Right hindlimb (tissue), 1 donor: ENCODE measurements at regions not wholly inside any gene's neighbourhood (a gene's known extent, or its start where the extent isn't known, plus 50 kb on each side); places are given as distances from the start of the nearest gene placed in this dataset.

Source experiments
- DNase-seq: peaks from one replicate; pipeline ENCODE4 v3.0.0-alpha.2; 2018

DNA sequence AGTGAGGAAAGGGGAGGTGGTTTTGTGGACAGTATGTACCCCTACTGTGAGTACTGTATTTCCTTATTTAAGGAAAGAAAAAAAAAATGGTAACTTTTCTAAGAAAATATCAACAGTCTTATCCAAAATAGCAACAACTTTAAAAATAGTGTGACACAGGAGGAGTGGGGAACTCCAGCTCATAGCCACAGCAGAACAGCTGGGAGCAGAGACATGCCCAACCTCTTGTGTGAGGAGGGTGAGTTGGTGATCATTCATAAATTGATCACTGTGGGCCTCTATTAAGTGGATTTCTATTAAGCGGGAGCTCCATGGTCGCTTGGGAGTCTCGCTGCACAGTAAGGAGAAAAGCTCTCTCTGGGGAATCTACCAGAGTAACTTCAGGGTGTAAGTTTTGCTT, 158.8 kb upstream of the DUSP10 start:
- DNase-seq = no peak

DNA sequence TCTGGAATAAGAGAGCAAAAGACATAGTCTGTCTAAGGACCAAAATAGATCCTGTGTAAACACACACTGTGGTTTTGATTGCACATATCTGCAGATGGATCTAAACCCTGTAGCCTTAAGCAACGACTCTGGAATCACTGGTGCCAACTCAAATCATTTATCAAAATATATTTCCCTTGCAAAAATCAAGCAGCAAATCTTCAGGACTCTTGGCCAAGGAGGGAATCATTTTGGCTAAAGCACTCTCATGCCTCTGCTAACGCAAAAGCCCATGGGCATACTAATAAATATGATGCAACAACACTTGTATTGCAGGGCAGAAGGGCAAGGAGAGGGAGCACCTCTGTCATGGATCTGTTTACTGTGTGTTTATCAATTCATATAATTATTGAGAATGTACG, 155.4 kb upstream of the DUSP10 start:
- no peak for DNase-seq

DNA sequence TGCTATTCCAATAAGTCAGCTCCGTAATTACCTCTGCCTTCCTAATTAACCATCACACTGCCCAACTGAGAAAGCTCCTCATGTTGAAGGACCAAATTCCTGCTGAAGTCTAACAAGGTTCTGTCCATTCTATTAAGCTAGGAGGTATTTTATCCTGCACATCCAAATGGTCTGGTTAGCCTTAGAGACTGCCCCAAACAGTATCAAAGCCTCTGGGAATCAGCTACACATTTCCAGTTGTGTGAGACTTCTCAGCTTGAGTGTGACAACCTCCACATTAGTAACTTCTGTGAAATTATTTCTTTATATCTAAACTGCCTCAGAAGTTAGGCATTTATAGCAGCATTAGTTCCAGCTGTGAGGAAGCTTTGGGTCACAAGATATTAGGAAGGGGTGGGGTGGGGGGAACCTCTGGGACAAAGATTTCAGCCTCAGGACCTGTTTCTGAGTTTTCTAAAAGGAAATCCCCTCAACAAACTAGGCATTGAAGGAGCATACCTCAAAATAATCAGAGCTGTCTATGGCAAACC, 150.5 kb upstream of the DUSP10 start:
- no peak for DNase-seq

DNA sequence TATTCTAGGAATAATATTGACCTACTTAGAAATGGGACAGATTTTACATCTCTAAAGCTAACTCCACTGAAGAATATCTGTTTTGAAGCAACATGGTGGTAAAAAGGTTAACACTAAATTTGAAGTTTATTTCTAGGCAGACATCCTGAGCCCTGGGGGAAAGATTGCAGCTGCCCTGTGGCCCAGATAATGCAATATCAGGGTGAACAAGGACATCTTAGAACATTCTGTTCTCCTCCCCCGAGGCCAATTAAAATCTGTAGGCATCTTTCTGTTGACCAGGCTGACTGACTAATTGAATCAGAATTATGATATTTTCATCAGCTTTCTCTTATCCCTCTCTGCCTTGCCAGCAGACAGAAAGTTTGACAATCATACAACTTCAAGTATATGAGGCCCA, 149.8 kb upstream of the DUSP10 start:
- DNase-seq = no peak

DNA sequence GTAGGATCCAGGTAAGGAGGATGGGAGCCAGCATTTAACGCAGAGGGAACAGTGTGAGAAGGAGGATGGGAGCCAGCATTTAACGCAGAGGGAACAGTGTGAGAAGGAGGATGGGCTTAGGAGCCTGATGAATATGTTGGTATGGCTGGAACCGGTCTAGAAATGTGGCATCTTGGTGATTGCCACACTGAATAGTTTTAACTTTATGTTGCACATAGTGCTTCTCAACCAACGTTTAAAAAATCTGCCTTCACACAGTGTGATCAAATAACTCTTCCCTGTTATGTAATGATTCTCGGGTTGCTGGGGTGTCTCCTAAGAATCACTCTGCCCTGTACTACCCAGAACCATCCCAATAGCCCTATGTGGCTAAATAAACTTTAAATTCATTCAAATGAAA, 146.9 kb upstream of the DUSP10 start:
- no peak for DNase-seq

DNA sequence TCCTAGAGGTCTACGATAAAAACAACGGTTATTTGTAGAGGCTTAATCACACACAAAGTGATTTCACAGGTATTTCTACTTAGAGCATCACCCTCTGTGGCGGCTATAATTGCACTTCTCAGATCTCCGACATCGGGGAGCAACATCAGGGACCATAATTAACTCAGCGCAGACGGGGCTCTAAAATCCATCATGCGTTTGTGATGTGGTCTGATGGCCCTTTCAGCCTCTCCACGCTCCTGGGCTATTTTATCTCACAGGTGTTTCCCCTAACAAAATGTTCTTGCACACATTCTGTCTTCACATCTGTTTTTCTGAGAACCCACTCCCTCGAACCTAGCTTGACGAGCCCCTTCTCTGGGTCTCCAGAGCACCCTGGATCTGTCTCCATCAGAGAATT, 146.3 kb upstream of the DUSP10 start:
- DNase-seq = no peak

DNA sequence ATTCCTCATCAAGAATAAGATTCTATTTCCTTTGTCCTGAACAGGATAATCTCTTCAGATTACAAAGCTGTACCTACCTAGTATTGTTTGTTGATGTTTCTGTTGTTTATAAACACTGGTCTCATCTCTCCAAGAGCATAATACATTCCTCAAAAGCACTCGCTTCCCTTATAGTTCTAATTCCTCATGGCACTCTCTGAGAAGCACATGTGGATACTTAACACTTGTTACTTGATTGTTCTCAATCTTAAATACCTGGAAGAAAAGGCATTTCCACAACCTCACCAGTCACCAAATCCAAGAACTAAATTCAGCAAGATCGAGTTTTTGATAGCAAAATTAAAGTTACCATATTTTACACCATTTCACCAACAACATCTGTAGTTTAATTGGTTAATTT, 145.9 kb upstream of the DUSP10 start:
- DNase-seq = no peak

DNA sequence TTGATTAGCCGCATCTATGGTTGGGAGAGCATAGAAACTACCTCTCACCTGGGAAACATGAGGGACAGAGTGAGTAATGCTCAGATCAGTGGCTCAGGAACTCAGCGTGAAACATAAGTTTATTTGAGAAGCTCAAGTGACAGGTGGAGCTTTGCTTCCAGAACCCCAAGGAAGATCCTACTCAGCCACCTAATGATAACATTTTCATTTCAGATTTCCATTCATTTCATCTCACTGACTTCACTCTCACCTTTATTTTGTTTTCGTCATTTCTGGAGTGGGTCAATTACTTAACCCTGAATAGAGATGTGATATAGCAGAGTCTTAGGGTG, 145.5 kb upstream of the DUSP10 start:
- DNase-seq = no peak

DNA sequence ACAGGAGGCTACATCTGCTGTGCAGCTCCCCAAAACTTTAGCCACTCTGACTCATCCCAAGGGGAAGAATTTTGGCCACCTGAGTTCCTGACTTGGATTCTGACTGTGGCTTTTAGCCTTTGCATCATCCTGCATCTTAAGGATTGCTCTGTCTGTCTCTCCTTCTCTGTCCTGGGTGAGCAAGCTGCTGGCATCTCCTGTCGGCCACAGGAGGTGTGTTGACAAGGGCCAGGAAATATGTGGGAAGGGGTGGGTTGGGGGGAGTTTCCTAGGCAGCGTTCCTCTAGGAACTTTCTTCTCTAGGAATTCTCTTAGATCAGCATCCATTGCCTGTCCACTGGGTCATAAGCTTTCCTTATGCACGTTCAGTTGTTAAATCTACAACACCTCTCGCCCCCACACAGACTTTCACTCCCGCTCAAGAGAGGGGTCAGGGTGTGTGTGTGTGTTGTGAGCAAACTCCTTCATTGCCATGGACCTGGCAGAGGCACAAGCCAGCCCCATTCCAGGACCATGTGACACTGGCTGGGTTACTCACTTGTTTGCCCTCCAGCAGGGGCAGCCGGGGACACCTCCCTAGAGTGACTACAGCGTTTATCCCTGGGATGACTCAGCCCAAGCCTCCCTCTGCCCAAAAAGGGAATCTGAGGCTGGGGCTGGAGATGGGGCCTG, 145.0 kb upstream of the DUSP10 start:
- no peak for DNase-seq

DNA sequence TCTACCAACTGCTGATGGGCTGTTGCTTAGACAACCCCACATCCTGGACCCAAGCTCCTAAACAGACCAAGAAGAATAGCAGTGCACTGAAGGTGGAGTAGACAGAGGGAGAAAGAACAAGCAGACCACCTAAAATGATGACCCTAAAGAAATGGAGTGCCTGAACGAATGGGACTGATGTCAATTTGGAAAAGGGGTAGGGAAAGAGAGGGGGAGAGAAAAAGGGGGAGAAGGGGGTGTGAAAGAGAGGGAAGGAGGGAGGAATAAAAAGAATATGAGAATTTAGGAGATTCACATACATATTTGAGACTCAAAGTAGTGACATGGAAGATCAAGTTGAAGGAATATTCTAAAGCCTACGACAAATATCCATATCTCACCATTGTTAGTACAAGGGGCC, 144.4 kb upstream of the DUSP10 start:
- DNase-seq = no peak

DNA sequence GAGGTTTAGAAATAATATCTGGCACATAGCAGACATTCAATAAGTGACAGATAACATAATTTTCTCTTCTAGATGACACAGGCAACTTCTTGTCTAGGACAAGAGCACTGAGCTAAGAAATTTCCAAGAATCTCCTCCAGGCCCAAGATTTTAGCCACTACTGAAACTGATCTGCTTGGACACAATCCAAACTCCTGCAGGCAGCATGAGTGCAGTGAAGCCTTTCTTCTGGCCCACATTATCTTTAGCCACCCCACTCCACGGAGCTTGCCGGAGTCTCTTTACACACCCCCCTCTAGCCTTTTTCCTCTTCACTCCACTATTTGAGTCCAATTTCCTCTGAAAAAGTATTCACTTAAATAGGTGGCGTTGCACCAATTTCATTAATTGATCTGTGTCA, 142.9 kb upstream of the DUSP10 start:
- no peak for DNase-seq

DNA sequence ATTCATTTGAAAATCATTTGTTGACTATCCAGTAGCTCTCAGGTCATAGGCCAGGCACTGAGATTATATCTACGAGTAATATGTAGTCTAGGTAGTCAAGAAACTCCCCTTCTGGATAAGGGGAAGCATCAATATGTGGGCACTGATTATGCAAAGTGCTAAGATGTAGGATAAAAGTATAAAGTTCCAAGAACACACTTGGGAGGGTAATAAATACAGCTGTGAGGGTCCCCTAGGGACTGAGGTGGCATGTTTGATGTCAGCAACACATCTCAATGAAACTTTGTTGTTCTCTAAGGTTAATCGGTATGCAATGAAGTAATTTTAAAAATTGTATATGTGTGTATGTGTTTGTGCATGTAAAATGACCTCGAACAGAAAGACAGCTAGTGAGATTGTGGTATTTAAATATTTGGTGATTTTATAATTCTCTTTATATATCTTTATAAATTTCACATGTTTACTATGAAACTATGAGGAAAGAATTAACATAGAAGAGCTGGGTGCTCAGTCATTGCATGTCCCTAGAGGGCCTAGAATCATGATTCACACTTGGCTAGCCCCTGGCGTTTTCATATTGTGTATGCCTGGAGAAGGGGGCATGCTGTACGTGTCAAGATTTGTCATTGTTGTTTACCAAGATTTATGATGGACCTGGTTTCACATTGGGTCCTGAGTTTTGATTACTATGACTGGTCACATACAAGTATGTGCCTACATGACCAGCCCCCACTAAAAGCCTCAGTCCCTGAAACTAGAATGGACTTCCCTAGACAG, 140.1 kb upstream of the DUSP10 start:
- no peak for DNase-seq

DNA sequence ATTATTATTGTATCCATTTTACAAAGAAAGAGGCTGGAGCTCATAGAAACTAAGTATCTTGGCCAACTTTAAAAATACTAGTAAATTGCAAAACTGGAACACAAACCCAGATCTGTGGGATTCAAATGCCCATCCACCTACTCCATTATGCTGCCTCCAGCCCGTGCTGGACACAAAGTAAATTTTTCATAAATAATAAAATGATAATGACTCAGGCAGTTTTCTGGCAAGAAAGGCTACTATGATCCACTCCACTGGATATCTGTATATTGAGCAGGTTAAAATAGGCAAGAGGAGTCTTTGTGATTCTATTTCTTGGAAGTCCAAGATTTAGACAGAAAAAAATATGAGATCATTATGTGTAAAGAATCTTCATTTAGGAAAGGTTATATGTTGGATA, 138.3 kb upstream of the DUSP10 start:
- no peak for DNase-seq

DNA sequence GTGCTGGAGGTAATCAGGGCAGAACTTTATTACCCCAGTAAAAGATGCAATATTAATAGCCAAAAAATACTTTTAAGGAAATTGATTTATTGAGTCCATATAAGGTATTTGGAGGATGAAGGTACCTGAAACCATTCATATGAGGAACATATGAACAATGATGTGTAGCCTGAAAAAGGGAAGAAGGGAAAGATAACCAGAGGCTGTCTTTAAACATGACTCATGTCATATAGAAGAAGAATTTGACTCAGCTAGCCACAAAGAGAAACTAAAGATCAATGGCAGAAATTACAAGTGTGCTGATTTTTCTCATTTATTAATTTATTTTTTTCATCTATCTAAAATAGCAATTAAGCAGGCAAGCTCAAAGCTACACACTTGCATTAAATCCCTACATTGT, 136.2 kb upstream of the DUSP10 start:
- no peak for DNase-seq

DNA sequence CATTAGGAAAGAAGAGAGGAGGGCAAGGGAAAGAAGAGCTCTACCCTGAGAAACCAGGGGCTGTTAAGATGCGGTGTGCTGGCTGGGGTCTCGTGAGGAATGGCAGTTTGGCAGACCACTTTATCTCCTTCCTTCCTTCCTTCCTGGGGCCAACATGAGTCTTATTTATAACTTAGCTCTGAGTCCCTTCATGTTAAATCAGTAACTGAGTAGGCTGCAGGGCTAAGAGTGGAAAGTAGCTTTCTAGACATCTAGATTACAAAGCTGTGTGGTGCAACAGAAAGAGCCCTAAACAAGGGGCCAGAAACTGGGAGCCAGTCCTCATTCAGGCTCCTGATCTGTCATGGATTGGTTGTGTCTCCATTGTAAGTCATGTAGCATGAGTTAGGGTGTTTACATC, 135.4 kb upstream of the DUSP10 start:
- no peak for DNase-seq

DNA sequence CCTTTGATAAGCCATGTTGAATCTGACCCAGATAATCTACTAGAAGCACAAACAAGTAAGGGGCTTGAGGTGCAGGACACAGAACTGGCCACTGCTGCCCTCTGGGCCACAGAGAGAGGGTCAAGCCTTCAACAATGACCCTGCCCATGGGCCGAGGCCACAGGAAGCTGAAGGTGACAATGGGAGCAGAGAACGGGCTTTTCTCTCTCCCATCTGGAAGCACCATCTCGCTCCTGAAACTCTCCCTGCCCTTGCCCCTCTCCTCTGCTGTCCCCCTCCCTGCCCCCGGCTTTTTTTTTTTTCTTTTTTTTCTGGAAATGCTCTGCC, 133.1 kb upstream of the DUSP10 start:
- DNase-seq = no peak

DNA sequence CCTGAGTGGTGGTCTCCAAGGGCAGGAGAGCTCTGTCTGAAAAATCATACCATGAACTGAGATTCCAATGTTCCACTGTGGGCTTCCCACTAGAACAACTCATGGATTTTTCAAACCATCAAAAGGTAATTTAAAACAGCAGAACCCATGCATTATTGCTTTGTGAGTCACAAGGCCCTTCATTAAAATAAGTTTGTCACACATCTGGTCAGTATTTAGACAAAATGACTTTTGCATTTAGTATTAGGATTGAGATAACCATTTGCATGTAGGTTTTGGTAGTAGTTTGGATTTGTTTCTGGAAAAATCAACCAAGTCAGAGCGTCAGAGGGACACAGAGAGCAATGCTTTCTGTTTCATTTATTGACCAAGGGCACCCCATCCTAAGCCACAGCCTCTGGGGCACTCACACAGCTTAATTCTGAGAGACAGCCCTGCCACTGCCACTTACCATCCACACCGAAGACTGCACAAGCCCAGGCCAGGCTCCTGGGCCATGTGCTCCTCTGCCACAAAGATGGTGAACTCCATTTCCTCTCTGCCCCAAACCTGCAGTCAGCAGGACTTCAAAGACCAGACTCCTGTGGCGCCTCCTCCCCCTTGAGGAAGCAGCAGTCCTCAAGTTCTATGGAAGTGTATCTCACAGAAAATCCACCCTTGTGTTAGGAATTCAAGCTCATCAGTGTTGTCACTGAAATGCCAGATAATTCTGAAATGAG, 132.6 kb upstream of the DUSP10 start:
- no peak for DNase-seq

DNA sequence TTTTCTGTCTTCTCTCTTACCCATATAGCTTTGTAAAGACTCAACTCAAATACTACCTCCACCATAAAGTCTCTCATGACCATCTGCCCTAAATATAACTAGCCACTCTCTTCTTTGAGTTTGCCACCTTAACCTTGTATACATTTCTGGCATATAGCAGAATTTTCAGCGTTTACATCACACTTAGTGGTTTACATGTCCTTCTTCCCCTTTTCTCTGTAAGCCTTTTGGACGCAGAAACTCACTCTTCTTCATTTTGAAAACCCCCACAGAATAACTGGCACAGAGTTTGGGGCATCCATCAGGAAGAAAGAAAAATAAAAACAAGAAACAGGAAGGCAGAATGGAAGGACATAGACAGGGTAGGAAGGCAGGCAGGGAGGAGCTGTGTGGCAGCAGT, 131.8 kb upstream of the DUSP10 start:
- no peak for DNase-seq

DNA sequence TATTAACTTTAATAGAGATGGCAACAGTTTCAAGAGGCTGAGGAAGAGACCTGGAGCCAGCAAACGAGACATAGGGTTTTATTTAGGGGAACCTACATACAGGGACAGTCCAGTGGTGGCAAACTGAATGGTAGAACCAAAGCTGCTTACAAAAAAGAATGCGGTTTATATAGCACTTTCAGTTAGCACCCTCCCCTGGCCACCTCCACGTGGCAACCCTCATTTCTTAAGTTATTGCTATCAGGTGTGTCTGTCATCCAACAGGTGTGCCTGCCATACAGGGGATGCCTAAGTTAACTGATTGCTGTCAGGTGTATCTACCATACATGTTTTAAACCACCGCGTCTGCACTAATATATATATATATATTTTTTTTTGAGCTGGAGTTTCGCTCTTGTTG, 129.2 kb upstream of the DUSP10 start:
- DNase-seq = no peak

DNA sequence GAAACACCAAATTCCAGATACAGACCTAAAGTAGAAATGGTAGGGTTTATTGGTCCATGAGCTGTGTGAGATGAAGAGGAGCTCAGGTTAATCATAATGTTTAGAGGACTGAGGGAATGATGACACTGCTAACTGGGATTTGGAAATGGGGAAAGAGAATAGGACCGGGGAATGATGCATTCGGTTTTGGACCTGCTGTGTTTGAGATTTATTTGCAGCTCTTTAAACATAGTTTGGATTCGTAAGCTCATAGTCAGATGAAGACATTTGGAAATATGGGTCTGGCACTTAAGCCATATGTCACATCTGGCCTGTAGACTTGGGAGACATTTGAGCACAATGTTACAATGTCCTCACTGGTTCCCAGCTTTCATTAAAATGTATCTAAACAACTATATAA, 127.9 kb upstream of the DUSP10 start:
- DNase-seq = no peak

DNA sequence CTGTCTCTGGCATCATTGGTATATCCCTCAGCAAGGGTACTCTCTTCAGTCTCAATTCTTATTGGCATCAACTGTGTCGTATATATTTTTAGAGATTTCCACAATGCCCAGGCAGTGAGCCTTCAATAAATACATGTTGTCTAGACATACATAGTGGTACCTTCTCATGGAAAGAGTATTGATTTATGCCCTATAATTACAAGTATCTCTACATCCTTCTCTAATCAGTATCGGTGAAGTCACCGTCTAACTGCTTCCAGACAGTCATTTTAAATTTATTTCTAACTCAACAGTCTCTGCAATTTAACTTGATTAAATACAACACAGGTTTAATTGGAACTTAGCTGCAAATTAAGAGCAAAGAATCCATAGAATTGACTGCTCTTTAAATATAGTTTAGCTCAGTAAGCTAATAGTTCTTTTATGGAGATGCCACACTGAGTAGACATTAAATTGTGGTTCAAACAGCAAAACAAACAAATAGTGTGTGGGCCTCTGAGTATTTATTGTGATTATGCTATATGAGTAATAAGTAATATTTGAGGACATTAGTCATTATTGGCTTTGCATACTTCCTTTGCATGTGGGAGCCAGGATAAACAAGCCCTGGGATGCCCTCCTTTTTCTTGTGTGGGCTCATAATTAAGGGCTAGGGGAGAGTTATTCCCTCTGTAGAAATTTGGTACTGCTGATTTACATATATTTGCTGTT, 126.9 kb upstream of the DUSP10 start:
- peak; percentile 26 for DNase-seq

DNA sequence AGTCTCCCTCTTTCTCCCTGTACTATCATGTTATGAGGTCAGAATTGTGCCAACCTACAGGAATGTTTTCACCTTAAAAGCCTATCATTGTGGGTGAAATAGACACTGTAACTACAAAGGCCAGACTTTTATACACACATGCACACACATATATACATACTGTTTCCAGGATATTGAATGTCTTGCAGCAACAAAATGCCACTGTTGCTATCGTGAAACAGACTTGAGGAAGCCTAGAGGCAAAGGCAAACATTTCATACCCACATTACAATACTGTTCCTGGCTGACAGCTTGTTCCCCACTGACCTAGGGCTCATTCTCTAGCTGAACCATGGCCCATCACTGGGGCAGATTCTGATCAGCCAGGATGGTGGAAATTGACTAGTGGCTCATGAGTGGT, 125.1 kb upstream of the DUSP10 start:
- DNase-seq = no peak

DNA sequence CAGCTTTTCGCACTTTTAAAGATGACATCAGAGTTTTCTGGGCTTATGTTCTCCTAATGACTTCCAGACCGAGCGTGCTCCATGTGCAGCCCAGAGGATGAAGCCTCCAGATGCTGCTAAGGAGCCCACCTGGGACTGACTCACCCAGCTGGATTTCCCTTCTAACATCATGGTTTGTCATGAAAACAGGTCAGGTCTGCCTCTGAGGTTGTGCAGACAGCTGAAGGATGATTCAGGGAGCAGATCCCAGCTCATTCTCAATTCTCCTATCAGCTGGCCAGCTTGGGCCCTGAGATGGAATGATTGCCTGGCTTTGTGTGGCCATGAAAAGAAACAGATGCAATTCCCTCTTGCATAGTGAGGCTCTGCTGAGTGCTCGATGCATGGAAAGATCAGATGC, 123.9 kb upstream of the DUSP10 start:
- peak; percentile 63 for DNase-seq

DNA sequence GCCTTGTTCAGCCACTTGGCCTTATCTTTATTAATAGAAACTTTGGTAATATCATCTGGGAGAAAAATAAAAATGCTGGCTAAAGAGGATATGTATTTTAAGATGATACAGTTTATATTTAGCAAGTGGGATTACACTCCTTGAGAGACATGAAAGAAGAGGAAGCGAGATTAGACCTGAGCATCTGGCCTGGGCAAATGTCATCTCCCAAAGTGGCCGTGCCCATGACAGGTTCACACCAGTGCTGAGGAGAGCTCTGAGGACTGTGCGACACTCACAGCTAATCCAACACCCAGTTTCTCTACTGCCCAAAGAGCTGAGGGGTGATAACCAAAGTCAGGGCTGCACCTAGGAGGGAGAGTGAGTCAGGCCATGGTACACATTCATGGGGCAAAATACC, 121.7 kb upstream of the DUSP10 start:
- no peak for DNase-seq
